Esophagus muscularis mucosa (tissue), 4 donors: ENCODE measurements at regions not wholly inside any gene's neighbourhood (a gene's known extent, or its start where the extent isn't known, plus 50 kb on each side); places are given as distances from the start of the nearest gene placed in this dataset.

Experiments used
- DNase-seq: peaks from one replicate; pipeline ENCODE4 v3.0.0-alpha.2; 2017; ENCODE audit errors: extremely low spot score
- H3K27ac ChIP-seq, 4 donors: fragments of 200-600 bp; sonication (generic); replicated peaks in 1 of 4; 1 replicate in 3 of 4; 2 replicates in 1 of 4; pipeline ENCODE4 v1.5.1; 2016 to 2019; ENCODE audit warnings: mild to moderate bottlenecking in 1 of 4
- H3K27me3 ChIP-seq, 4 donors: fragments of 200-600 bp; sonication (generic); one replicate each; pipeline versions ENCODE4 v1.5.1 to v1.6.0; 2016 to 2019
- H3K36me3 ChIP-seq, 4 donors: fragments of 200-600 bp; sonication (generic); one replicate each; pipeline ENCODE4 v1.5.1; 2016 to 2019
- H3K4me1 ChIP-seq, 4 donors: fragments of 200-600 bp; sonication (generic); one replicate each; pipeline ENCODE4 v1.5.1; 2016 to 2019
- H3K4me3 ChIP-seq, 4 donors: fragments of 200-600 bp; sonication (generic); 1 replicate in 2 of 4; 2 replicates in 2 of 4; pipeline ENCODE4 v1.5.1; 2016 to 2019; ENCODE audit warnings: mild to moderate bottlenecking in 4 of 4, moderate library complexity in 1 of 4
- H3K9me3 ChIP-seq, 4 donors: fragments of 200-600 bp; sonication (generic); 1 replicate in 3 of 4; 2 replicates in 1 of 4; pipeline ENCODE4 v1.5.1; 2016 to 2019
- EP300 ChIP-seq: sonication (generic); formaldehyde crosslinking; IDR thresholded peaks from one replicate; pipeline ENCODE4 v1.6.1; 2017; ENCODE audit warnings: antibody characterized with exemption
- POLR2A ChIP-seq: fragments of 450-650 bp; IDR thresholded peaks from one replicate; pipeline ENCODE4 v1.6.1; 2017; ENCODE audit warnings: antibody characterized with exemption, moderate library complexity, mild to moderate bottlenecking, low read depth
- POLR2AphosphoS5 ChIP-seq, 2 donors: sonication (generic); formaldehyde crosslinking; IDR thresholded peaks; one replicate each; pipeline ENCODE4 v1.6.1; 2017; ENCODE audit warnings: antibody characterized with exemption in 2 of 2
- WGBS: methylation state at CpG from one replicate; pipeline ENCODE4 v1.1.5; 2018; 5-methylcytosine and 5-hydroxymethylcytosine counted together
- intact Hi-C: fragments of 100-400 bp; cut with DNase I; formaldehyde crosslinking; loops from one replicate; pipeline ENCODE4 v1.15.1; 2023
- TF ChIP-seq, protein P1 (sequence below), 3 experiments: fragments of 200-600 bp in 2 of 3; fragments of 450-650 bp in 1 of 3; sonication (generic) in 2 of 3; IDR thresholded peaks; one replicate each; pipeline ENCODE4 v1.5.1; 2017 to 2019; ENCODE audit warnings: antibody characterized with exemption in 3 of 3, mild to moderate bottlenecking in 2 of 3, moderate library complexity in 1 of 3

DNA sequence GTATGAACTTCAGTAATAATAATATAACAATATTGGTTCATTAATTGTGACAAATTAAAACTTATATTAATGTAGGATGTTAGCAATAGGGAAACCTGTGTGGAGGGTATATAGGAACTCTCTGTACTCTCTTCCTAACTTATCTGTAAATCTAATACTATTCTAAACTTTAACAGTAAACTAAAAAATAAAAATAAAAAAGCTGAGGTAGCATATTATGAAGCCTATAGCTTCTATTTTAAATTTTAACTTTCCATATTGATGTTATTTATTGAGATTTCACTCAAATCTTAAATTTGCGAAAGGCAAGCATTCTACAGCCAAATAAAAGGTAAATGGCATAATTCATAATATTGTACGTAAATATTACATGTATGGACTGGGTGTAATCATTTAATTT is 326.4 kb downstream of the MEI4 start:
- H3K27me3 ChIP-seq: no peaks in the 10 kb centered on the region
- no peaks in the 10 kb centered on the region for H3K36me3 ChIP-seq
- DNase-seq: no peak
- H3K4me1 ChIP-seq: no peaks in the 10 kb centered on the region
- H3K27ac ChIP-seq: no peak overlapping the region
- no peak for TF ChIP-seq POLR2A
- no peak for TF ChIP-seq EP300
- TF ChIP-seq, protein P1, sequence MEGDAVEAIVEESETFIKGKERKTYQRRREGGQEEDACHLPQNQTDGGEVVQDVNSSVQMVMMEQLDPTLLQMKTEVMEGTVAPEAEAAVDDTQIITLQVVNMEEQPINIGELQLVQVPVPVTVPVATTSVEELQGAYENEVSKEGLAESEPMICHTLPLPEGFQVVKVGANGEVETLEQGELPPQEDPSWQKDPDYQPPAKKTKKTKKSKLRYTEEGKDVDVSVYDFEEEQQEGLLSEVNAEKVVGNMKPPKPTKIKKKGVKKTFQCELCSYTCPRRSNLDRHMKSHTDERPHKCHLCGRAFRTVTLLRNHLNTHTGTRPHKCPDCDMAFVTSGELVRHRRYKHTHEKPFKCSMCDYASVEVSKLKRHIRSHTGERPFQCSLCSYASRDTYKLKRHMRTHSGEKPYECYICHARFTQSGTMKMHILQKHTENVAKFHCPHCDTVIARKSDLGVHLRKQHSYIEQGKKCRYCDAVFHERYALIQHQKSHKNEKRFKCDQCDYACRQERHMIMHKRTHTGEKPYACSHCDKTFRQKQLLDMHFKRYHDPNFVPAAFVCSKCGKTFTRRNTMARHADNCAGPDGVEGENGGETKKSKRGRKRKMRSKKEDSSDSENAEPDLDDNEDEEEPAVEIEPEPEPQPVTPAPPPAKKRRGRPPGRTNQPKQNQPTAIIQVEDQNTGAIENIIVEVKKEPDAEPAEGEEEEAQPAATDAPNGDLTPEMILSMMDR (IDR thresholded peaks at IDR 0.05): no peak
- no peak for TF ChIP-seq POLR2AphosphoS5 (IDR thresholded peaks at IDR 0.05)
- 88% methylated on average over 2 of the region's 2 CpGs for WGBS
- H3K4me3 ChIP-seq: no peak overlapping the region
- H3K9me3 ChIP-seq: peaks cover 0 to 8% (median 4%) of the 10 kb centered on the region in 4 donors
- intact Hi-C loops: no loop called here

DNA sequence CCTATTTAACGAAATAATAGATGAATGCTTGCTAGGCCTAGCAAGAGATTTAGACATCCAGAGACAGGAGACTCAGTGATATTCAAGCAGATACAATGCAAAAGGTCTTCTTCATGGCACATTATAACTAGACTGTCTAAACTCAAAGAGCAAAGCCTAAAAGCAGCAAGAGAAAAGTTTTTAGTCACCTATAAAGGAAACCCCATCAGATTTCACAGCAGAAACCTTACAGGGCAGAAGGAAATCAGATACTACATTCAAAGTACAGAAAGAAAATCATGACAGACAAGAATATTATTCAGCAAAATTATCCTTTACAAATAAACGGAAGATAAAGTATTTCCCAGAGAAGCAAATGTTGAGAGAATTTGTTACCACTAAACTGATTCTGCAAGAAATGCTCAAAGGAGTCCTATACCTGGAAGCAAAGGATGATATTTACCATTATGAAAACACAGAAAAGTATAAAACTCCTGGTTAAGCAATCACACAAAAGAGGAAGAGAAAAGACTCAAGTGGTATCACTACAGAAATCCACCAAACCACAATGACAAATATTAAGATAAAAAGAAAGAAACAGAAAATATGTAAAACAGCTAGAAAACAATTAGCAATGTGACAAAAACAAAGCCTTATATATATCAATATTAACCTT is 333.7 kb downstream of the MEI4 start:
- WGBS: 67% methylated on average over 2 of the region's 2 CpGs
- H3K27ac ChIP-seq: no peak overlapping the region
- intact Hi-C loops: no loop called here
- TF ChIP-seq EP300 (no peak), POLR2AphosphoS5 (IDR thresholded peaks at IDR 0.05) (no peak), POLR2A (no peak)
- TF ChIP-seq, protein P1 (IDR thresholded peaks at IDR 0.05): no peak
- H3K27me3 ChIP-seq: no peaks in the 10 kb centered on the region
- no peaks in the 10 kb centered on the region for H3K4me1 ChIP-seq
- H3K4me3 ChIP-seq: no peak overlapping the region
- peaks cover 0 to 22% (median 16%) of the 10 kb centered on the region in 4 donors for H3K9me3 ChIP-seq
- H3K36me3 ChIP-seq: no peaks in the 10 kb centered on the region
- no peak for DNase-seq

DNA sequence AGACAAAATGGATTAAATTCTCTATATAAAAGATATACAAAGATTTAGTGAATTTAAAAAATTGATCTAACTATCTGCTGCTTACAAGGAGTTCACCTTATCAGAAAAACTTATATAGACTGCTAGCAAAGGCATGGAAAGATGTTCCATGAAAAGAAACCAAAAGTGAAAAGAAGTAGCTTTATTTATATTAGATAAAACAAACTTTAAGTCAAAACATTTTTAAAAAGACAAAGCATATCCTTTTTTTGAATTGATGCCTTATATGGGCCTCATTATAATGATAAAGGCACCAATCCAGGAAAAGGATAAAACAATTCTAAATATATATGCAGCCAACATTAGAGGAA is 334.2 kb downstream of the MEI4 start:
- no peak overlapping the region for H3K27ac ChIP-seq
- intact Hi-C loops: no loop called here
- no peak overlapping the region for H3K4me3 ChIP-seq
- no peak for DNase-seq
- TF ChIP-seq, protein P1 (IDR thresholded peaks at IDR 0.05): no peak
- no peak for TF ChIP-seq POLR2A
- no peaks in the 10 kb centered on the region for H3K36me3 ChIP-seq
- H3K4me1 ChIP-seq: no peaks in the 10 kb centered on the region
- peaks cover 0 to 22% (median 15%) of the 10 kb centered on the region in 4 donors for H3K9me3 ChIP-seq
- H3K27me3 ChIP-seq: no peaks in the 10 kb centered on the region

DNA sequence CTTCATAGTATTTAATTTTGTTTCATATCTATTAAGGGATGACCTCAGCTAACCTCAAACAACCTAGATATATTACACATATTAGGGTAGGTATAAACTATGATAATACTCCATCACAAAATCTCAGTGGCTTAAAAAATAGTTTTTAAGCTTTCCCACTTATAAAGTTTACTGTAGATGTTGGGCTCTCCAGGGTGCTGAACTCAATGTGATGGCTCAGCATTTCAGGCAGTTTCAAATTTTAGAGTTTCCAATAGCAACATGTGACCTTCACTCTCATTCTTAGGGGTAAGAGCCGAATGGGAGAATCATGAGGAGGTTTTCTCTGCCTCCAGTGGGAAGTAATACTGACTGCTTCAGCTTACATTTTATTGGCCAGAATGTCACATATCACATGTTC is 357.3 kb downstream of the MEI4 start:
- TF ChIP-seq POLR2A: no peak
- no peak for TF ChIP-seq EP300
- TF ChIP-seq POLR2AphosphoS5 (IDR thresholded peaks at IDR 0.05): no peak
- TF ChIP-seq, protein P1 (IDR thresholded peaks at IDR 0.05): no peak
- WGBS: 59% methylated on average over 1 of the region's 1 CpG
- intact Hi-C loops: no loop called here
- Histone ChIP-seq H3K4me3 (no peak overlapping the region), H3K4me1 (no peaks in the 10 kb centered on the region), H3K27me3 (no peaks in the 10 kb centered on the region), H3K9me3 (peaks cover 0 to 6% (median 1%) of the 10 kb centered on the region in 4 donors), H3K36me3 (no peaks in the 10 kb centered on the region), H3K27ac (no peak overlapping the region)
- DNase-seq: no peak

DNA sequence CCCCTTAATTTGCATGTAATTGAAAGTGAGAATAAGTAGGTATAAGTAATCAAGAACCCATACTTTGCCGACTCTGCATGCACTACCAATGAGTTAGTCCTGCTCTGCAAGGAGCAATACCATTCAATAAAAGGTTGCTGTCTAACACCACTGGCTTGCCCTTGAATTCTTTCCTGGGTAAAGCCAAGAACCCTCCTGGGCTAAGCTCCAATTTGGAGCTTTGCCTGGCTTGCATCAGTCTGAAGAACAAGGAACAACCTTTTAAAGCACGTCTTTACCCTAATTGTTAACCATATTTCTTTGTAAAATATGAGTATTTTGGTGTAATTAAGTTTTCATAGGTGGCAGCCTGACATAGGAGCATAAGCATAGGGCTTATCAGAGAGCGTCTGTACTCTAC is 367.7 kb downstream of the MEI4 start:
- Histone ChIP-seq H3K4me3 (no peak overlapping the region), H3K27me3 (no peaks in the 10 kb centered on the region), H3K4me1 (no peaks in the 10 kb centered on the region), H3K36me3 (no peaks in the 10 kb centered on the region), H3K9me3 (no peaks in the 10 kb centered on the region), H3K27ac (no peak overlapping the region)
- no peak for DNase-seq
- intact Hi-C loops: no loop called here
- TF ChIP-seq EP300 (no peak), POLR2A (no peak), POLR2AphosphoS5 (IDR thresholded peaks at IDR 0.05) (no peak)
- TF ChIP-seq, protein P1 (IDR thresholded peaks at IDR 0.05): no peak
- 80% methylated on average over 3 of the region's 3 CpGs for WGBS
